CD14-positive monocyte (primary cell): ENCODE measurements at regions not wholly inside any gene's neighbourhood (a gene's known extent, or its start where the extent isn't known, plus 50 kb on each side); places are given as distances from the start of the nearest gene placed in this dataset.

Source experiments
- DNase-seq, 3 donors: peaks; one replicate each; pipeline ENCODE4 v3.0.0-alpha.2; 2011 to 2022
- H2AFZ ChIP-seq: 2 replicates; pipeline ENCODE4 v1.6.0; 2012; ENCODE audit warnings: mild to moderate bottlenecking, low read depth, low read length, inconsistent platforms; ENCODE audit not compliant: insufficient read depth, poor library complexity, severe bottlenecking
- H3K27ac ChIP-seq, 2 donors: 1 replicate in 1 of 2; 2 replicates in 1 of 2; pipeline ENCODE4 v1.5.1; 2012 to 2013; ENCODE audit warnings: low read length in 2 of 2, control low read depth in 1 of 2, inconsistent platforms in 1 of 2, low read depth in 1 of 2, mild to moderate bottlenecking in 1 of 2
- H3K27me3 ChIP-seq, 2 donors: one replicate each; pipeline versions ENCODE4 v1.6.0 to v1.6.1; 2011 to 2013; ENCODE audit warnings: low read length in 2 of 2; ENCODE audit not compliant: control insufficient read depth in 2 of 2, insufficient read depth in 2 of 2
- H3K36me3 ChIP-seq, 2 donors: replicated peaks in 1 of 2; 1 replicate in 1 of 2; 2 replicates in 1 of 2; pipeline versions ENCODE4 v1.5.1 to v1.6.1; 2012 to 2013; ENCODE audit warnings: low read length in 2 of 2, control low read depth in 1 of 2, inconsistent platforms in 1 of 2, mild to moderate bottlenecking in 1 of 2; ENCODE audit not compliant: insufficient read depth in 2 of 2, control insufficient read depth in 1 of 2
- H3K4me1 ChIP-seq, 2 donors: 1 replicate in 1 of 2; 2 replicates in 1 of 2; pipeline versions ENCODE4 v1.5.1 to v1.6.1; 2012 to 2013; ENCODE audit warnings: low read length in 2 of 2, control low read depth in 1 of 2, inconsistent platforms in 1 of 2, mild to moderate bottlenecking in 1 of 2, moderate library complexity in 1 of 2; ENCODE audit not compliant: insufficient read depth in 2 of 2, control insufficient read depth in 1 of 2
- H3K4me2 ChIP-seq: replicated peaks from 2 replicates; pipeline ENCODE3; 2012; ENCODE audit warnings: low read length, moderate library complexity, mild to moderate bottlenecking; ENCODE audit not compliant: poor library complexity, severe bottlenecking; ENCODE audit errors: extremely low read depth
- H3K4me3 ChIP-seq, 3 experiments: fragments of 200-600 bp in 1 of 3; sonication (generic) in 1 of 3; replicated peaks in 1 of 3; 1 replicate in 2 of 3; 2 replicates in 1 of 3; pipeline ENCODE4 v1.5.1; 2011 to 2013; ENCODE audit warnings: low read length in 3 of 3, mild to moderate bottlenecking in 3 of 3, control low read depth in 2 of 3, low read depth in 2 of 3, inconsistent platforms in 1 of 3, moderate library complexity in 1 of 3
- H3K79me2 ChIP-seq: 2 replicates; pipeline ENCODE4 v1.6.0; 2012; ENCODE audit warnings: mild to moderate bottlenecking, control low read depth, inconsistent platforms, low read length, moderate library complexity; ENCODE audit not compliant: insufficient read depth
- H3K9ac ChIP-seq: 2 replicates; pipeline ENCODE4 v1.6.0; 2017; ENCODE audit warnings: low read length, mild to moderate bottlenecking; ENCODE audit not compliant: insufficient read depth, poor library complexity, severe bottlenecking
- H3K9me3 ChIP-seq, 2 donors: replicated peaks in 1 of 2; 1 replicate in 1 of 2; 2 replicates in 1 of 2; pipeline versions ENCODE4 v1.5.1 to v1.6.1; 2012 to 2013; ENCODE audit warnings: low read length in 2 of 2, control low read depth in 1 of 2; ENCODE audit not compliant: control insufficient read depth in 1 of 2, insufficient read depth in 1 of 2
- H4K20me1 ChIP-seq: 2 replicates; pipeline ENCODE4 v1.6.0; 2012; ENCODE audit warnings: mild to moderate bottlenecking, low read length, control low read depth, moderate library complexity; ENCODE audit not compliant: insufficient read depth
- H3K27ac Mint-ChIP-seq, 7 donors: one replicate each; pipeline ENCODE4 v1.8.0; 2020; ENCODE audit warnings: mild to moderate bottlenecking in 7 of 7, mixed read lengths in 7 of 7, moderate library complexity in 6 of 7, inconsistent platforms in 2 of 7
- H3K27me3 Mint-ChIP-seq, 3 donors: one replicate each; pipeline ENCODE4 v1.8.0; 2021 to 2022; ENCODE audit warnings: low read depth in 3 of 3, mild to moderate bottlenecking in 3 of 3, mixed read lengths in 3 of 3, moderate library complexity in 3 of 3, inconsistent platforms in 1 of 3
- H3K36me3 Mint-ChIP-seq, 2 donors: one replicate each; pipeline ENCODE4 v1.8.0; 2020; ENCODE audit warnings: mixed read lengths in 2 of 2, inconsistent platforms in 1 of 2, mild to moderate bottlenecking in 1 of 2
- H3K4me1 Mint-ChIP-seq: one replicate; pipeline ENCODE4 v1.8.0; 2020; ENCODE audit warnings: mild to moderate bottlenecking, mixed read lengths
- H3K4me3 Mint-ChIP-seq, 2 donors: one replicate each; pipeline ENCODE4 v1.8.0; 2020; ENCODE audit warnings: mild to moderate bottlenecking in 2 of 2, mixed read lengths in 2 of 2, moderate library complexity in 1 of 2
- H3K9me3 Mint-ChIP-seq, 7 donors: one replicate each; pipeline ENCODE4 v1.8.0; 2020 to 2022; ENCODE audit warnings: mixed read lengths in 7 of 7, mild to moderate bottlenecking in 6 of 7, moderate library complexity in 6 of 7, inconsistent platforms in 2 of 7
- CTCF ChIP-seq: fragments of 200-600 bp; IDR thresholded peaks from one replicate; pipeline ENCODE4 v1.8.0; 2022; ENCODE audit warnings: antibody characterized with exemption, mild to moderate bottlenecking
- WGBS: methylation state at CpG from one replicate; pipeline ENCODE4 v1.1.5; 2013; ENCODE audit warnings: missing lambda C conversion rate; ENCODE audit not compliant: insufficient coverage; 5-methylcytosine and 5-hydroxymethylcytosine counted together
- intact Hi-C, 2 donors: fragments of 100-400 bp; cut with micrococcal nuclease; formaldehyde crosslinking; loops; one replicate each; pipeline versions ENCODE4 v1.15.0 to v1.15.1; 2023

GRCh38 chrY:12517338-12517737, 183.7 kb upstream of the USP9Y start:
- H3K27ac Mint-ChIP-seq: no peak overlapping the region
- intact Hi-C loops: no loop called here
- H3K9ac ChIP-seq: no peak overlapping the region

GRCh38 chrY:12525206-12525605, 175.8 kb upstream of the USP9Y start:
- intact Hi-C loops: no loop called here
- TF ChIP-seq CTCF: no peak
- H3K27ac ChIP-seq: no peak overlapping the region
- no CpG with 5 or more reads among the region's 3 CpGs for WGBS
- no peaks in the 10 kb centered on the region for H4K20me1 ChIP-seq
- H3K79me2 ChIP-seq: no peaks in the 10 kb centered on the region
- no peak overlapping the region for H3K27ac Mint-ChIP-seq
- H3K36me3 Mint-ChIP-seq: no peaks in the 10 kb centered on the region
- no peaks in the 10 kb centered on the region for H3K4me1 Mint-ChIP-seq
- H3K36me3 ChIP-seq: no peaks in the 10 kb centered on the region
- no peak overlapping the region for H3K9ac ChIP-seq
- H3K4me3 ChIP-seq: no peak overlapping the region
- H3K27me3 Mint-ChIP-seq: no peaks in the 10 kb centered on the region
- no peak for DNase-seq
- no peak overlapping the region for H3K4me2 ChIP-seq
- H3K9me3 ChIP-seq: no peaks in the 10 kb centered on the region
- no peak overlapping the region for H3K4me3 Mint-ChIP-seq
- peaks cover 0 to 6% (median 0%) of the 10 kb centered on the region in 7 donors for H3K9me3 Mint-ChIP-seq
- H3K4me1 ChIP-seq: no peaks in the 10 kb centered on the region
- no peak overlapping the region for H2AFZ ChIP-seq
- H3K27me3 ChIP-seq: no peaks in the 10 kb centered on the region

More at GRCh38 chrY:12517338-12517737, 183.7 kb upstream of the USP9Y start:
- no peak for TF ChIP-seq CTCF
- Histone ChIP-seq H3K4me1 (no peaks in the 10 kb centered on the region), H3K4me2 (no peak overlapping the region), H3K36me3 (no peaks in the 10 kb centered on the region), H3K79me2 (no peaks in the 10 kb centered on the region), H4K20me1 (no peaks in the 10 kb centered on the region), H3K27me3 (no peaks in the 10 kb centered on the region), H3K27ac (no peak overlapping the region), H2AFZ (no peak overlapping the region), H3K4me3 (no peak overlapping the region), H3K9me3 (no peaks in the 10 kb centered on the region)
- Mint-ChIP-seq H3K4me3 (no peak overlapping the region), H3K36me3 (no peaks in the 10 kb centered on the region), H3K4me1 (no peaks in the 10 kb centered on the region), H3K27me3 (no peaks in the 10 kb centered on the region), H3K9me3 (peaks cover 0 to 2% (median 0%) of the 10 kb centered on the region in 7 donors)
- DNase-seq: no peak
- no CpG with 5 or more reads among the region's 1 CpG for WGBS
